ENCODE measurements at regions not wholly inside any gene's neighbourhood (a gene's known extent, or its start where the extent isn't known, plus 50 kb on each side); places are given as distances from the start of the nearest gene placed in this dataset.
"Not testable (repeated sequence)": the region's sequence is repeated elsewhere in the genome, so short reads cannot be mapped to it uniquely, and the experiment has no call there.

GRCh38 chr15:26191193-26191592 lies 328.1 kb upstream of the ATP10A start:
- ATAC-seq (ENCODE audit: insufficient number of reproducible peaks, low FRiP score, low read depth), result no peak
- H3K4me1 ChIP-seq (ENCODE audit: control insufficient read depth in 1 of 2, low read depth in 2 of 2), result no peaks in the 10 kb centered on the region
- no peak for DNase-seq (ENCODE audit: low spot score)
- no peaks in the 10 kb centered on the region for H3K36me3 ChIP-seq
- H3K9me3 ChIP-seq, result no peaks in the 10 kb centered on the region
- no peak overlapping the region for H3K4me3 ChIP-seq
- TF ChIP-seq, protein P1, sequence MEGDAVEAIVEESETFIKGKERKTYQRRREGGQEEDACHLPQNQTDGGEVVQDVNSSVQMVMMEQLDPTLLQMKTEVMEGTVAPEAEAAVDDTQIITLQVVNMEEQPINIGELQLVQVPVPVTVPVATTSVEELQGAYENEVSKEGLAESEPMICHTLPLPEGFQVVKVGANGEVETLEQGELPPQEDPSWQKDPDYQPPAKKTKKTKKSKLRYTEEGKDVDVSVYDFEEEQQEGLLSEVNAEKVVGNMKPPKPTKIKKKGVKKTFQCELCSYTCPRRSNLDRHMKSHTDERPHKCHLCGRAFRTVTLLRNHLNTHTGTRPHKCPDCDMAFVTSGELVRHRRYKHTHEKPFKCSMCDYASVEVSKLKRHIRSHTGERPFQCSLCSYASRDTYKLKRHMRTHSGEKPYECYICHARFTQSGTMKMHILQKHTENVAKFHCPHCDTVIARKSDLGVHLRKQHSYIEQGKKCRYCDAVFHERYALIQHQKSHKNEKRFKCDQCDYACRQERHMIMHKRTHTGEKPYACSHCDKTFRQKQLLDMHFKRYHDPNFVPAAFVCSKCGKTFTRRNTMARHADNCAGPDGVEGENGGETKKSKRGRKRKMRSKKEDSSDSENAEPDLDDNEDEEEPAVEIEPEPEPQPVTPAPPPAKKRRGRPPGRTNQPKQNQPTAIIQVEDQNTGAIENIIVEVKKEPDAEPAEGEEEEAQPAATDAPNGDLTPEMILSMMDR (IDR thresholded peaks at IDR 0.05), result no peak
- H3K27ac ChIP-seq, result no peak overlapping the region
- no peaks in the 10 kb centered on the region for H3K27me3 ChIP-seq (replicated peaks; ENCODE audit: insufficient read depth)

GRCh38 chr15:26186138-26186537 lies 323.0 kb upstream of the ATP10A start:
- H3K36me3 ChIP-seq; DNase-seq (ENCODE audit: low spot score); H3K27ac ChIP-seq; H3K4me3 ChIP-seq; H3K27me3 ChIP-seq (replicated peaks; ENCODE audit: insufficient read depth); H3K4me1 ChIP-seq (ENCODE audit: control insufficient read depth in 1 of 2, low read depth in 2 of 2); H3K9me3 ChIP-seq; ATAC-seq (ENCODE audit: insufficient number of reproducible peaks, low FRiP score, low read depth): not testable (repeated sequence)

DNA sequence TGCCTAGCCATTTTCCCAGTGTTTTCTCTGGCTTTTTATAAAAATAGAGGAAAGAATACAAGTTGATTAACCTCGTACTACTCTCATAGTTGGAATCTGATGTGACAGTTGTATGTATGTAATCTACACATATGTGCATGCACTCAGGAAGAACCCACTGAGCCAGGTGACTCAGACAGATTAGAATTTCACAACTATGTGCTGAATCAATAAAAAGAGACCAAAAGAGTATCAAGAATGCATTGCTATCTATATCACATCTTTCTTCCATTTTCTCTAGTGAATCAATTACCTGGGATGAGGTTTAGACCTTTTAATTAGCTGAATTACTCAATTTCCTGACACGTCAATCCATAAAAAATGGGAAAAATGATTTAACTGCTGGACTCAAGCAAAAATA lies 319.3 kb upstream of the ATP10A start:
- no peaks in the 10 kb centered on the region for H3K27me3 ChIP-seq (replicated peaks; ENCODE audit: insufficient read depth)
- H3K9me3 ChIP-seq, result no peaks in the 10 kb centered on the region
- ATAC-seq (ENCODE audit: insufficient number of reproducible peaks, low FRiP score, low read depth), result no peak
- TF ChIP-seq, protein P1 (IDR thresholded peaks at IDR 0.05), result no peak
- no peak overlapping the region for H3K4me3 ChIP-seq
- DNase-seq (ENCODE audit: low spot score), result no peak
- no peak overlapping the region for H3K27ac ChIP-seq
- H3K36me3 ChIP-seq, result no peaks in the 10 kb centered on the region
- H3K4me1 ChIP-seq (ENCODE audit: control insufficient read depth in 1 of 2, low read depth in 2 of 2), result no peaks in the 10 kb centered on the region

DNA sequence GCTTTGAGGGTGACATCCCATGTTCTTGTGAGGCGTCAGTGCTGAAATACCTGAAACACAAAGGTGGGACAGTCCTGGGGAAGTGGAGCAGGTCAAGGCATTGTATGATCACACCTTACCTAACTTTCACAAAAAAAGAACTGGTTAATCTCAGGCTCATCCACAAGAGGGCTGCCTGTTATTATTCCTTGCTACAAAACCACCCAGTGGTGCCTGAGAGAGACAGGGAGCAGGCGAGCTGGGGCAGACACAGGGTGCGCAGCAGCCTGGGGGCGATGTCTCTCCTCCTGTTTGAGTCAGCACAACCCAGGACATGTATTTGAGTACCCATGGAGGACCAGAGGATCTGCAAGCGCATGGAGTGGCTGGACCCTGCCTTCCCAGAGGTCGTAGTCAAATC lies 316.8 kb upstream of the ATP10A start:
- Histone ChIP-seq H3K27me3 (replicated peaks; ENCODE audit: insufficient read depth) (no peaks in the 10 kb centered on the region), H3K4me1 (ENCODE audit: control insufficient read depth in 1 of 2, low read depth in 2 of 2) (no peaks in the 10 kb centered on the region), H3K27ac (no peak overlapping the region), H3K9me3 (no peaks in the 10 kb centered on the region), H3K36me3 (no peaks in the 10 kb centered on the region), H3K4me3 (no peak overlapping the region)
- no peak for ATAC-seq (ENCODE audit: insufficient number of reproducible peaks, low FRiP score, low read depth)
- TF ChIP-seq, protein P1 (IDR thresholded peaks at IDR 0.05), result no peak
- DNase-seq (ENCODE audit: low spot score), result no peak

DNA sequence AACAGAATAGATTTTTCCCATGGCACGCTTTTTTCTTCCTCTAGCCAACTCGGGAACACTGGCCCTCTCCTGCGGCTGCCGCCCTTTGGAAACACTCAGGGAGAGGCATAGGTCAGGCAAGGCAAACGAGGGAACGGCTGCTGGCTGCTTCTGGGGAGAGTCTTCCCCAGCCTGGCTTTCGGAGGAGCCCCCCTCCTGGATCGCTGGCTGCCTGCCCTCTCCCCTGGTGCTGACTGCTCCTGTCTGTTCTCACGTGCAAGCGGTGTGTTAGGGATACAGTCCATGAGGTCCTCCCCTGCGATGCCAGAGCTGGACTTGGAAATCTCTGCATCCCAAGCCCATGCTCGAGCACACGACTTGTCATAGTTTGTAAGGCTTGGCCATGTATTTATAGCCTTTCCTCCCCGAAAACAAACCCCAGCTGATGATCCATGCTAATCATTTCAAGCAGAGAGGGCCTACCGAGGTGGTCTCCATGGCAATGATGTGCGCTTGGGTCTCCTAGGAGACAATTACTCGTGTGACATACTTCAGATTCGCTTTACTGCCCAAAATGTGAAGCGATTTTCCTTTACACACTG lies 315.6 kb upstream of the ATP10A start:
- Histone ChIP-seq H3K4me3 (no peak overlapping the region), H3K4me1 (ENCODE audit: control insufficient read depth in 1 of 2, low read depth in 2 of 2) (no peaks in the 10 kb centered on the region), H3K36me3 (no peaks in the 10 kb centered on the region), H3K27me3 (replicated peaks; ENCODE audit: insufficient read depth) (no peaks in the 10 kb centered on the region), H3K27ac (no peak overlapping the region), H3K9me3 (no peaks in the 10 kb centered on the region)
- DNase-seq (ENCODE audit: low spot score), result no peak
- TF ChIP-seq, protein P1 (IDR thresholded peaks at IDR 0.05), result no peak
- ATAC-seq (ENCODE audit: insufficient number of reproducible peaks, low FRiP score, low read depth), result no peak

GRCh38 chr15:26177816-26178215 lies 314.7 kb upstream of the ATP10A start:
- no peak for ATAC-seq (ENCODE audit: insufficient number of reproducible peaks, low FRiP score, low read depth)
- Histone ChIP-seq H3K36me3 (no peaks in the 10 kb centered on the region), H3K9me3 (no peaks in the 10 kb centered on the region), H3K27ac (no peak overlapping the region), H3K27me3 (replicated peaks; ENCODE audit: insufficient read depth) (no peaks in the 10 kb centered on the region), H3K4me1 (ENCODE audit: control insufficient read depth in 1 of 2, low read depth in 2 of 2) (no peaks in the 10 kb centered on the region), H3K4me3 (no peak overlapping the region)
- no peak for DNase-seq (ENCODE audit: low spot score)
- TF ChIP-seq, protein P1 (IDR thresholded peaks at IDR 0.05), result no peak

Data from thoracic aorta (tissue), 2 donors.